ENCODE measurements at regions not wholly inside any gene's neighbourhood (a gene's known extent, or its start where the extent isn't known, plus 50 kb on each side); places are given as distances from the start of the nearest gene placed in this dataset.

GRCh38 chr4:54543088-54543795, 114.5 kb upstream of the KIT start:
- no peak for DNase-seq (ENCODE audit: low spot score)

- no peak for DNase-seq (ENCODE audit: low spot score)
Measured at GRCh38 chr4:54545663-54546424, 111.9 kb upstream of the KIT start.

- DNase-seq (ENCODE audit: low spot score), result no peak
Measured at GRCh38 chr4:54547299-54548097, 110.3 kb upstream of the KIT start.

GRCh38 chr4:54548098-54548620, 109.6 kb upstream of the KIT start:
- DNase-seq (ENCODE audit: low spot score), result no peak

GRCh38 chr4:54548831-54549460, 108.8 kb upstream of the KIT start:
- no peak for DNase-seq (ENCODE audit: low spot score)

GRCh38 chr4:54550395-54551171, 107.2 kb upstream of the KIT start:
- DNase-seq (ENCODE audit: low spot score), result no peak

- no peak for DNase-seq (ENCODE audit: low spot score)
Measured at GRCh38 chr4:54553001-54553400, 104.8 kb upstream of the KIT start.

GRCh38 chr4:54554339-54554990, 103.3 kb upstream of the KIT start:
- no peak for DNase-seq (ENCODE audit: low spot score)

- no peak for DNase-seq (ENCODE audit: low spot score)
Measured at GRCh38 chr4:54556051-54556450, 101.7 kb upstream of the KIT start.

GRCh38 chr4:54556587-54556986, 101.2 kb upstream of the KIT start:
- no peak for DNase-seq (ENCODE audit: low spot score)

- no peak for DNase-seq (ENCODE audit: low spot score)
Measured at GRCh38 chr4:54558889-54559677, 98.7 kb upstream of the KIT start.

GRCh38 chr4:54560513-54560912, 97.2 kb upstream of the KIT start:
- no peak for DNase-seq (ENCODE audit: low spot score)

GRCh38 chr4:54561940-54562339, 95.8 kb upstream of the KIT start:
- no peak for DNase-seq (ENCODE audit: low spot score)

- no peak for DNase-seq (ENCODE audit: low spot score)
Measured at GRCh38 chr4:54566608-54567007, 91.1 kb upstream of the KIT start.

- DNase-seq (ENCODE audit: low spot score), result no peak
Measured at GRCh38 chr4:54567327-54567726, 90.4 kb upstream of the KIT start.

- no peak for DNase-seq (ENCODE audit: low spot score)
Measured at GRCh38 chr4:54568184-54568583, 89.6 kb upstream of the KIT start.

GRCh38 chr4:54570822-54571221, 86.9 kb upstream of the KIT start:
- DNase-seq (ENCODE audit: low spot score), result no peak

- DNase-seq (ENCODE audit: low spot score), result no peak
Measured at GRCh38 chr4:54571293-54572151, 86.2 kb upstream of the KIT start.

GRCh38 chr4:54572152-54572542, 85.6 kb upstream of the KIT start:
- DNase-seq (ENCODE audit: low spot score), result no peak

Measured in HT-29 (cell line).